Stomach (tissue), 8 donors: ENCODE measurements at regions not wholly inside any gene's neighbourhood (a gene's known extent, or its start where the extent isn't known, plus 50 kb on each side); places are given as distances from the start of the nearest gene placed in this dataset.

Experiments used
- DNase-seq, 2 donors: peaks; one replicate each; pipeline versions ENCODE4 v3.0.0 to v3.0.0-alpha.2; 2013 to 2019
- H3K27ac ChIP-seq, 5 donors: fragments of 200-600 bp in 4 of 5; sonication (generic) in 4 of 5; one replicate each; pipeline ENCODE4 v1.5.1; 2013 to 2019; ENCODE audit warnings: mild to moderate bottlenecking in 1 of 5, moderate library complexity in 1 of 5
- H3K27me3 ChIP-seq, 3 donors: fragments of 200-600 bp; sonication (generic); one replicate each; pipeline ENCODE4 v1.5.1; 2017 to 2019; ENCODE audit warnings: mixed run types in 1 of 3
- H3K36me3 ChIP-seq, 4 donors: fragments of 200-600 bp; sonication (generic); 1 replicate in 3 of 4; 2 replicates in 1 of 4; pipeline ENCODE4 v1.5.1; 2016 to 2019
- H3K4me1 ChIP-seq, 4 donors: fragments of 200-600 bp; sonication (generic); one replicate each; pipeline ENCODE4 v1.5.1; 2016 to 2019
- H3K4me3 ChIP-seq, 4 donors: fragments of 200-600 bp; sonication (generic) in 3 of 4; one replicate each; pipeline ENCODE4 v1.5.1; 2016 to 2019; ENCODE audit warnings: mild to moderate bottlenecking in 1 of 4
- H3K9me3 ChIP-seq, 4 donors: fragments of 200-600 bp; sonication (generic); one replicate each; pipeline ENCODE4 v1.5.1; 2016 to 2019
- CTCF ChIP-seq, 7 experiments: fragments of 450-650 bp in 4 of 7; fragments of 200-600 bp in 3 of 7; sonication (generic) in 3 of 7; IDR thresholded peaks; one replicate each; pipeline ENCODE4 v1.5.1; 2016 to 2019; ENCODE audit warnings: antibody characterized with exemption in 7 of 7, control low read depth in 2 of 7, mild to moderate bottlenecking in 1 of 7
- EP300 ChIP-seq: sonication (generic); formaldehyde crosslinking; IDR thresholded peaks from one replicate; pipeline ENCODE4 v1.6.1; 2017; ENCODE audit warnings: antibody characterized with exemption
- POLR2A ChIP-seq, 4 donors: fragments of 450-650 bp; IDR thresholded peaks; one replicate each; pipeline ENCODE4 v1.6.1; 2016; ENCODE audit warnings: antibody characterized with exemption in 4 of 4, control low read depth in 2 of 4, mild to moderate bottlenecking in 1 of 4, moderate library complexity in 1 of 4
- POLR2AphosphoS5 ChIP-seq, 3 donors: sonication (generic); formaldehyde crosslinking; IDR thresholded peaks; one replicate each; pipeline ENCODE4 v1.6.1; 2016; ENCODE audit warnings: antibody characterized with exemption in 3 of 3
- WGBS, 5 donors: extraction: QIAGEN DNeasy Blood & Tissue Kit in 3 of 5; methylation state at CpG; one replicate each; pipeline versions ENCODE4 v1.1.5 to v1.1.7; 2013 to 2018; 5-methylcytosine and 5-hydroxymethylcytosine counted together
- intact Hi-C: fragments of 100-400 bp; cut with DNase I; formaldehyde crosslinking; loops from one replicate; pipeline ENCODE4 v1.15.1; 2023; ENCODE audit warnings: low total_unique reads
- donor health status: healthy with polysubstance abuse.
- donor health status: Bipolar disorder and iron deficiency.
- donor health status: healthy.

GRCh38 chr13:47679401-47679800 is 321.7 kb downstream of the SUCLA2 start:
- intact Hi-C loops, result no loop called here
- H3K27me3 ChIP-seq, result no peaks in the 10 kb centered on the region
- no peak overlapping the region for H3K4me3 ChIP-seq
- H3K9me3 ChIP-seq, result no peaks in the 10 kb centered on the region
- DNase-seq, result no peak
- WGBS, 5 donors, result 55 to 76% (median 73%) methylated on average over 1 of the region's 1 CpG
- no peaks in the 10 kb centered on the region for H3K36me3 ChIP-seq
- no peak overlapping the region for H3K27ac ChIP-seq
- no peak for TF ChIP-seq CTCF (IDR thresholded peaks at IDR 0.05)
- no peak for TF ChIP-seq POLR2A (IDR thresholded peaks at IDR 0.05)
- no peaks in the 10 kb centered on the region for H3K4me1 ChIP-seq

DNA sequence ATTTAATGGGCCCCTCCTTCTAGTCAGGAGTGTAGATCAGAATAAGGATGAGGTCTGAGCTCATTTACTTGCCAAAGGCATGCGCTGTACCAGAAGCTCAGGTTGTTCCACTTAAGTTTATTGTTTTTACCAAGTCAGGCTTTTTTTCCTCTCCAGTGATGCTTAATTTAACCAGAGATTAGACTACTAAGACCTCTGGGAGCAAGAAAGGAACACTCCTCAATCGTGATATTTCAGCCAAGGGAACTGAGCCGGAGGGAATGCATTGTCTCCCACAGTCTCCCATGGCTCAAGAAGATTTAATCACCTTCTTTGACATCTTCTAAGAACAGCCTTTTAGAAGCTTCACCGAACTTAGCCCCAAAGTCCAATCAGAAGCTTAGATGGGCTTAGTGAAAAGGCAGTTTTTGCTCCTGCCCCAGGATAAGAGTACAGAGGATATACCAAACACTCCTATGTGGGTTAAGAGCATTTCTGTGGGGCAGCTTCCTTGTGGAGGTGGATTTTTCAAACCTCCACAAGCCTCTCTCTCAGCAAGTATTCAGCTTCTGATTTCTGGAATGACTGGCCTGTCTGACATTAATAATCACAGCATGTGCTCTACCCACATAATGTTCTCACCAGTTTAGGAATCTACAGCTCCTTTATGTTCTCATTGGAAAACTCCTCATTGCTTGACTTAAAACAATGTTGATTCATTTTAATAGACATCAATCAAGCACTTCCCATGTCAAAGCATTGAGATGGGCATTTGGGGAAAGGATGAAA is 322.7 kb downstream of the SUCLA2 start:
- no peak for DNase-seq
- Histone ChIP-seq H3K4me3 (no peak overlapping the region), H3K4me1 (no peaks in the 10 kb centered on the region), H3K9me3 (no peaks in the 10 kb centered on the region), H3K36me3 (no peaks in the 10 kb centered on the region), H3K27ac (no peak overlapping the region), H3K27me3 (no peaks in the 10 kb centered on the region)
- TF ChIP-seq CTCF (IDR thresholded peaks at IDR 0.05) (no peak), POLR2AphosphoS5 (IDR thresholded peaks at IDR 0.05) (no peak), EP300 (no peak), POLR2A (IDR thresholded peaks at IDR 0.05) (no peak)
- intact Hi-C loops, result no loop called here
- whole genome bisulfite sequencing, 5 donors, result 73 to 80% (median 77%) methylated on average over 4 of the region's 4 CpGs

GRCh38 chr13:47675871-47676270 is 325.2 kb downstream of the SUCLA2 start:
- TF ChIP-seq CTCF (IDR thresholded peaks at IDR 0.05) (no peak), POLR2AphosphoS5 (IDR thresholded peaks at IDR 0.05) (no peak), POLR2A (IDR thresholded peaks at IDR 0.05) (no peak)
- Histone ChIP-seq H3K27ac (no peak overlapping the region), H3K4me3 (no peak overlapping the region), H3K4me1 (no peaks in the 10 kb centered on the region), H3K27me3 (no peaks in the 10 kb centered on the region), H3K9me3 (no peaks in the 10 kb centered on the region), H3K36me3 (no peaks in the 10 kb centered on the region)
- intact Hi-C loops, result no loop called here
- 83 to 92% (median 87%) methylated on average over 4 of the region's 4 CpGs for WGBS, 5 donors
- DNase-seq, result no peak

DNA sequence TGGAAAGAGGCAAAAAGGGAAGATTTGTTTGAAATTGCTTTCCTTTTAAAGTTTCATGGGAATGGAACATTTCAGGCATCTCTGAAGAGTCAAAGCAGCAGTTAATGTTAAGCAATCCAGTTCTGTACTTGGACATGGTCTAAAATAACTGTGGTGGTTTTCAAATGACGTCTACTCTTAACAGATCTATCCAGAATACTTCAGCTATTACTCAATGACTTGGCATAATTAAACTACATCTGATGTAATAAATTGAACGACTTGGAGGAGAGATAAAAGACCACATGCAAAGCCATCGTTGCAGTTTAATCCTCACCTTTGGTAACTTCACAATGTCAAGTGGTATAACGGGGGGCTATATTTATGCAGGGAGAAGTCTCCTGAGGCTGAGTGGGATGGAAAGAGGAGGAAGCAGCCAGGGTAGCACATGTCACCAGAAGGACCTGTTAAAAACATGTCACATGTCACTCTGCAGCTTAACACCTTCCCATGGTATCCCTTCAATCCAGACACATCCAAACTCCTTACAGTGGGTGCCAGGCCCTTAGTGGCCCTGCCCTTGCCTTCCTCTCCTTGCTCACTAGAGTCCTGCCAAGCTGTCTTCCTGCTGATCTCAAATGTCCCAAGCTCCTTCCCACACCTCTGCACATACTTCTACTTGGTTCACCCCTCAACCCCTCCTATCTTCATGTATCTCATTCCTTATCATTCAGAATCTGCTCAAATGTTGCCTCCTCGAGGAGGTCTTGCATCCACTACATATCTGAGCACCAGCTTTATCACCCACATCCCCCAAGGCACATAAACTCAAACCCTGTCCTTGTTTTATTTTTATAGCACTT is 327.8 kb downstream of the SUCLA2 start:
- TF ChIP-seq POLR2AphosphoS5 (IDR thresholded peaks at IDR 0.05) (peak in 1 of 3 donors; percentile 7), POLR2A (IDR thresholded peaks at IDR 0.05) (no peak)
- Histone ChIP-seq H3K9me3 (no peaks in the 10 kb centered on the region), H3K4me1 (no peaks in the 10 kb centered on the region), H3K27ac (peak overlapping the region in 3 of 5 donors; percentile 49 to 65 (median 52)), H3K27me3 (no peaks in the 10 kb centered on the region), H3K36me3 (no peaks in the 10 kb centered on the region), H3K4me3 (no peak overlapping the region)
- WGBS, 5 donors, result 38 to 58% (median 50%) methylated on average over 5 of the region's 5 CpGs
- intact Hi-C loops, result no loop called here
- DNase-seq, result peak in 1 of 2 donors; percentile 72
